Endothelial cell of umbilical vein (primary cell): ENCODE measurements at regions not wholly inside any gene's neighbourhood (a gene's known extent, or its start where the extent isn't known, plus 50 kb on each side); places are given as distances from the start of the nearest gene placed in this dataset.

ENCODE experiments used
- BruUV-seq: library from RNA; stranded (reverse); fragments of 400-500 nt; replicated peaks from 2 replicates; lab custom pipeline; 2021; lab: Mats Ljungman, UMichigan
- CTCF ChIA-PET: fragments of 300-600, 350-600 bp; sonication (Branson Sonifier 250); formaldehyde crosslinking; loops from one replicate; lab custom pipeline; 2021; ENCODE audit warnings: antibody characterized with exemption, inconsistent platforms; lab: Charles Lee
- POLR2A ChIA-PET: fragments of 300-600, 350-600 bp; sonication (Branson Sonifier 250); formaldehyde crosslinking; loops from one replicate; lab custom pipeline; 2021; ENCODE audit warnings: antibody characterized with exemption, inconsistent platforms; lab: Charles Lee
- DNase-seq: peaks from one replicate; pipeline ENCODE4 v3.0.0-alpha.2; 2011; ENCODE audit warnings: low read depth, low spot score
- FAIRE-seq: peaks from 2 replicates; lab custom pipeline; 2011; peaks lifted over from hg19 to GRCh38; lab: Jason Lieb, UNC
- H2AFZ ChIP-seq: 2 replicates; pipeline ENCODE4 v1.6.0; 2012; ENCODE audit warnings: low read depth, low read length, control low read depth, inconsistent platforms
- H3K27ac ChIP-seq: 2 replicates; pipeline ENCODE4 v1.5.1; 2011; ENCODE audit warnings: low read depth, mild to moderate bottlenecking, control low read depth, low read length, moderate library complexity; ENCODE audit not compliant: insufficient read depth
- H3K27me3 ChIP-seq, 2 experiments: 2 replicates each; pipeline versions ENCODE4 v1.6.0 to v1.6.1; 2011; ENCODE audit warnings: low read length in 2 of 2, mixed read lengths in 1 of 2; ENCODE audit not compliant: control insufficient read depth in 2 of 2, insufficient read depth in 2 of 2
- H3K36me3 ChIP-seq, 2 experiments: 2 replicates in 1 of 2; 3 replicates in 1 of 2; pipeline ENCODE4 v1.5.1; 2011; ENCODE audit warnings: low read length in 2 of 2, mild to moderate bottlenecking in 1 of 2, moderate library complexity in 1 of 2; ENCODE audit not compliant: control insufficient read depth in 2 of 2, insufficient read depth in 2 of 2; ENCODE audit errors: extremely low read depth in 1 of 2
- H3K4me1 ChIP-seq: 3 replicates; pipeline ENCODE4 v1.5.1; 2011; ENCODE audit warnings: mild to moderate bottlenecking, low read length; ENCODE audit not compliant: control insufficient read depth, insufficient read depth; ENCODE audit errors: extremely low read depth
- H3K4me2 ChIP-seq: 2 replicates; pipeline ENCODE4 v1.6.1; 2011; ENCODE audit warnings: low read length, control low read depth, mixed read lengths; ENCODE audit not compliant: insufficient read depth
- H3K4me3 ChIP-seq, 3 experiments: fragments of 200-600 bp in 1 of 3; sonication (generic), shearing (Covaris generic) in 1 of 3; replicated peaks in 1 of 3; 2 replicates each; pipeline ENCODE4 v1.5.1; 2011 to 2016; ENCODE audit warnings: control low read depth in 3 of 3, low read length in 3 of 3, mild to moderate bottlenecking in 2 of 3, inconsistent platforms in 1 of 3, low read depth in 1 of 3, moderate library complexity in 1 of 3; ENCODE audit not compliant: insufficient read depth in 1 of 3
- H3K79me2 ChIP-seq: 2 replicates; pipeline ENCODE4 v1.6.0; 2012; ENCODE audit warnings: low read length, inconsistent platforms; ENCODE audit not compliant: control insufficient read depth, insufficient read depth
- H3K9ac ChIP-seq: replicated peaks from 2 replicates; pipeline ENCODE3; 2011; ENCODE audit warnings: low read length, control low read depth; ENCODE audit not compliant: insufficient read depth; ENCODE audit errors: extremely low read depth
- H3K9me1 ChIP-seq: replicated peaks from 3 replicates; pipeline ENCODE4 v1.6.0; 2011; ENCODE audit warnings: mild to moderate bottlenecking, low read length; ENCODE audit not compliant: control insufficient read depth, insufficient read depth; ENCODE audit errors: extremely low read depth
- H3K9me3 ChIP-seq: replicated peaks from 2 replicates; pipeline ENCODE4 v1.5.1; 2012; ENCODE audit warnings: low read length, inconsistent platforms; ENCODE audit not compliant: control insufficient read depth, insufficient read depth
- H4K20me1 ChIP-seq: replicated peaks from 2 replicates; pipeline ENCODE3; 2011; ENCODE audit warnings: mild to moderate bottlenecking, low read length; ENCODE audit not compliant: control insufficient read depth, insufficient read depth; ENCODE audit errors: extremely low read depth
- EZH2 ChIP-seq: IDR thresholded peaks from 2 replicates; pipeline ENCODE4 v1.6.1; 2012; ENCODE audit warnings: borderline replicate concordance, low read depth, mild to moderate bottlenecking, moderate library complexity, low read length, inconsistent platforms; ENCODE audit not compliant: severe bottlenecking
- FOS ChIP-seq: IDR thresholded peaks from 2 replicates; pipeline ENCODE4 v1.6.1; 2011; ENCODE audit warnings: mild to moderate bottlenecking, low read length, moderate library complexity, borderline replicate concordance; ENCODE audit not compliant: insufficient read depth
- GATA2 ChIP-seq: IDR thresholded peaks from 2 replicates; pipeline ENCODE4 v1.7.0; 2011; ENCODE audit warnings: low read depth, mild to moderate bottlenecking, moderate library complexity, mixed read lengths, low read length; ENCODE audit not compliant: insufficient read length, insufficient read depth
- JUN ChIP-seq: IDR thresholded peaks from 2 replicates; pipeline ENCODE4 v1.6.1; 2011; ENCODE audit warnings: borderline replicate concordance, low read depth; ENCODE audit not compliant: insufficient read length, insufficient read depth
- MYC ChIP-seq: IDR thresholded peaks from one replicate; pipeline ENCODE4 v1.6.1; 2011; ENCODE audit warnings: mild to moderate bottlenecking, low read depth, low read length
- POLR2A ChIP-seq: IDR thresholded peaks from 2 replicates; pipeline ENCODE4 v1.6.1; 2012; ENCODE audit warnings: low read depth, mild to moderate bottlenecking, control low read depth, low read length
- POLR2AphosphoS5 ChIP-seq: IDR thresholded peaks from 2 replicates; pipeline ENCODE4 v1.6.1; 2012; ENCODE audit warnings: low read depth, mild to moderate bottlenecking, control low read depth, low read length, moderate library complexity; ENCODE audit not compliant: insufficient read depth
- dilution Hi-C: fragments of 300-500 bp; cut with MboI; formaldehyde crosslinking; loops from one replicate; pipeline ENCODE4 v1.15.0; 2019; ENCODE audit warnings: low sequenced_read_pairs; ENCODE audit not compliant: extremely low pct_ligation_motif_present
- intact Hi-C: fragments of 100-400 bp; cut with micrococcal nuclease; formaldehyde crosslinking; loops from one replicate; pipeline ENCODE4 v1.10.0; 2022
- TF ChIP-seq, protein P1 (sequence below): IDR thresholded peaks from 2 replicates; pipeline ENCODE4 v1.6.1; 2011; ENCODE audit not compliant: insufficient read depth, insufficient read length
- TF ChIP-seq, protein P2 (sequence below), 2 donors: IDR thresholded peaks; 1 replicate in 1 of 2; 2 replicates in 1 of 2; pipeline ENCODE4 v1.5.1; 2011; ENCODE audit warnings: low read length in 2 of 2, mild to moderate bottlenecking in 2 of 2, moderate library complexity in 2 of 2, control low read depth in 1 of 2, inconsistent platforms in 1 of 2, low read depth in 1 of 2; ENCODE audit not compliant: insufficient read depth in 1 of 2; ENCODE audit errors: extremely low read depth in 1 of 2

DNA sequence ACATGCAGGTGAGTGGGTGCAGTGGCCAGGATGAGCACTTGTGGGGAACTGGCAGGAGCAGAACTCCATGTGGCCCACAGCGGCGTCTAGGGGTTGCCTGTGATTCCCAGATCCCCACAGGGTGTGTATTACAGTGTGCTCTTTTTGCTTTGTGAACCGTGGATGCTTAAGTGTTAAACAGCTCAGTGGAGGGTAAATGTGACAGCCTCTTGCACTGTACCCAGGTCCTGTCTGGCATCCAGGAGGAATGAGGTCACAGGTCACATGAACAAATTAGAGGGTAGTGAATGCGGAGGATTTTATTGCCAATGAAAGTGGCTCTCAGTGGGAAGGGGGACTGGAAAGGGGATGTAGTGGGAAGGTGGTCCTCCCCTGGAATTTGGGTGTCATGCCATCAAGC lies 447.8 kb downstream of the SPRY1 start:
- CTCF ChIA-PET: no interaction called here
- no TSS peak for BruUV-seq
- no peak for FAIRE-seq

More for the DNA sequence above, 447.8 kb downstream of the SPRY1 start:
- Histone ChIP-seq H3K4me2 (no peak overlapping the region), H3K9ac (no peak overlapping the region), H2AFZ (no peak overlapping the region), H3K79me2 (no peaks in the 10 kb centered on the region), H3K4me3 (no peak overlapping the region), H3K36me3 (no peaks in the 10 kb centered on the region), H3K27me3 (no peaks in the 10 kb centered on the region), H4K20me1 (no peaks in the 10 kb centered on the region), H3K9me1 (no peaks in the 10 kb centered on the region), H3K27ac (no peak overlapping the region), H3K4me1 (no peaks in the 10 kb centered on the region), H3K9me3 (no peaks in the 10 kb centered on the region)
- no peak for DNase-seq
- intact Hi-C loops: no loop called here
- TF ChIP-seq POLR2AphosphoS5 (no peak), EZH2 (no peak), FOS (no peak), GATA2 (no peak), JUN (no peak), MYC (no peak), POLR2A (no peak)
- TF ChIP-seq, protein P1, sequence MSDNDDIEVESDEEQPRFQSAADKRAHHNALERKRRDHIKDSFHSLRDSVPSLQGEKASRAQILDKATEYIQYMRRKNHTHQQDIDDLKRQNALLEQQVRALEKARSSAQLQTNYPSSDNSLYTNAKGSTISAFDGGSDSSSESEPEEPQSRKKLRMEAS: no peak
- TF ChIP-seq, protein P2, sequence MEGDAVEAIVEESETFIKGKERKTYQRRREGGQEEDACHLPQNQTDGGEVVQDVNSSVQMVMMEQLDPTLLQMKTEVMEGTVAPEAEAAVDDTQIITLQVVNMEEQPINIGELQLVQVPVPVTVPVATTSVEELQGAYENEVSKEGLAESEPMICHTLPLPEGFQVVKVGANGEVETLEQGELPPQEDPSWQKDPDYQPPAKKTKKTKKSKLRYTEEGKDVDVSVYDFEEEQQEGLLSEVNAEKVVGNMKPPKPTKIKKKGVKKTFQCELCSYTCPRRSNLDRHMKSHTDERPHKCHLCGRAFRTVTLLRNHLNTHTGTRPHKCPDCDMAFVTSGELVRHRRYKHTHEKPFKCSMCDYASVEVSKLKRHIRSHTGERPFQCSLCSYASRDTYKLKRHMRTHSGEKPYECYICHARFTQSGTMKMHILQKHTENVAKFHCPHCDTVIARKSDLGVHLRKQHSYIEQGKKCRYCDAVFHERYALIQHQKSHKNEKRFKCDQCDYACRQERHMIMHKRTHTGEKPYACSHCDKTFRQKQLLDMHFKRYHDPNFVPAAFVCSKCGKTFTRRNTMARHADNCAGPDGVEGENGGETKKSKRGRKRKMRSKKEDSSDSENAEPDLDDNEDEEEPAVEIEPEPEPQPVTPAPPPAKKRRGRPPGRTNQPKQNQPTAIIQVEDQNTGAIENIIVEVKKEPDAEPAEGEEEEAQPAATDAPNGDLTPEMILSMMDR (IDR thresholded peaks at IDR 0.05; ENCODE audit: extremely low read depth in 1 of 2, insufficient read depth in 1 of 2, low read depth in 1 of 2, low read length in 2 of 2): no peak
- dilution Hi-C loops: no loop called here
- POLR2A ChIA-PET: no interaction called here
